Stimulated activated CD4-positive, alpha-beta T cell treated with anti-CD3 and anti-CD28 coated beads, Interleukin-2, amount 100 ng/mL, for 24 hours (primary cell): ENCODE measurements at regions not wholly inside any gene's neighbourhood (a gene's known extent, or its start where the extent isn't known, plus 50 kb on each side); places are given as distances from the start of the nearest gene placed in this dataset.
"Not testable (repeated sequence)": the region's sequence is repeated elsewhere in the genome, so short reads cannot be mapped to it uniquely, and the experiment has no call there.

Experiments used
- DNase-seq, 2 donors: peaks; one replicate each; pipeline ENCODE4 v3.0.0-alpha.2; 2020

GRCh38 chr18:67455890-67456501 lies 60.5 kb downstream of the DSEL start:
- no peak for DNase-seq

GRCh38 chr18:67453901-67454300 lies 62.6 kb downstream of the DSEL start:
- no peak for DNase-seq

GRCh38 chr18:67451960-67452359 lies 64.6 kb downstream of the DSEL start:
- no peak for DNase-seq

GRCh38 chr18:67451101-67451500 lies 65.4 kb downstream of the DSEL start:
- DNase-seq = not testable (repeated sequence)

GRCh38 chr18:67433971-67434370 lies 82.5 kb downstream of the DSEL start:
- no peak for DNase-seq

GRCh38 chr18:67432806-67433205 lies 83.7 kb downstream of the DSEL start:
- DNase-seq = no peak

GRCh38 chr18:67428805-67429204 lies 87.7 kb downstream of the DSEL start:
- no peak for DNase-seq

- no peak for DNase-seq
Measured at GRCh38 chr18:67428158-67428557, 88.4 kb downstream of the DSEL start.

- no peak for DNase-seq
Measured at GRCh38 chr18:67426486-67426885, 90.0 kb downstream of the DSEL start.

GRCh38 chr18:67425672-67426071 lies 90.8 kb downstream of the DSEL start:
- DNase-seq = no peak

GRCh38 chr18:67421651-67422050 lies 94.9 kb downstream of the DSEL start:
- DNase-seq = no peak

- peak in 1 of 2 donors; percentile 19 for DNase-seq
Measured at GRCh38 chr18:67417864-67418523, 98.5 kb downstream of the DSEL start.

GRCh38 chr18:67411116-67411515 lies 105.4 kb downstream of the DSEL start:
- DNase-seq = no peak

GRCh38 chr18:67410075-67411070 lies 106.1 kb downstream of the DSEL start:
- no peak for DNase-seq

- no peak for DNase-seq
Measured at GRCh38 chr18:67408240-67408639, 108.3 kb downstream of the DSEL start.

- no peak for DNase-seq
Measured at GRCh38 chr18:67406714-67407113, 109.8 kb downstream of the DSEL start.

GRCh38 chr18:67402543-67402942 lies 114.0 kb downstream of the DSEL start:
- no peak for DNase-seq

GRCh38 chr18:67400502-67401117 lies 115.9 kb downstream of the DSEL start:
- DNase-seq = no peak

GRCh38 chr18:67386032-67386431 lies 130.5 kb downstream of the DSEL start:
- DNase-seq = no peak

- no peak for DNase-seq
Measured at GRCh38 chr18:67385455-67385854, 131.1 kb downstream of the DSEL start.

- DNase-seq = not testable (repeated sequence)
Measured at GRCh38 chr18:67384057-67384456, 132.5 kb downstream of the DSEL start.

GRCh38 chr18:67381608-67382150 lies 134.8 kb downstream of the DSEL start:
- DNase-seq = no peak

GRCh38 chr18:67380867-67381266 lies 135.7 kb downstream of the DSEL start:
- DNase-seq = no peak
